ENCODE measurements at regions not wholly inside any gene's neighbourhood (a gene's known extent, or its start where the extent isn't known, plus 50 kb on each side); places are given as distances from the start of the nearest gene placed in this dataset.

GRCh38 chr13:62997696-62998095, 1582.0 kb upstream of the PCDH20 start:
- POLR2A ChIA-PET, result no interaction called here
- CTCF ChIA-PET, result no interaction called here

- POLR2A ChIA-PET, result no interaction called here
- CTCF ChIA-PET, result no interaction called here
Observed at GRCh38 chr13:62997038-62997599, 1581.5 kb upstream of the PCDH20 start.

- CTCF ChIA-PET, result no interaction called here
- POLR2A ChIA-PET, result no interaction called here
Observed at GRCh38 chr13:62973804-62974203, 1558.2 kb upstream of the PCDH20 start.

GRCh38 chr13:62964522-62964921, 1548.9 kb upstream of the PCDH20 start:
- ChIA-PET POLR2A (no interaction called here), CTCF (no interaction called here)

GRCh38 chr13:62960723-62961122, 1545.1 kb upstream of the PCDH20 start:
- ChIA-PET POLR2A (no interaction called here), CTCF (no interaction called here)

- ChIA-PET POLR2A (no interaction called here), CTCF (no interaction called here)
Observed at GRCh38 chr13:62933809-62934208, 1518.2 kb upstream of the PCDH20 start.

- CTCF ChIA-PET, result no interaction called here
- POLR2A ChIA-PET, result no interaction called here
Observed at GRCh38 chr13:62932256-62932883, 1516.7 kb upstream of the PCDH20 start.

GRCh38 chr13:62931853-62932252, 1516.2 kb upstream of the PCDH20 start:
- ChIA-PET CTCF (no interaction called here), POLR2A (no interaction called here)

GRCh38 chr13:62924395-62924794, 1508.7 kb upstream of the PCDH20 start:
- POLR2A ChIA-PET, result no interaction called here
- CTCF ChIA-PET, result no interaction called here

- POLR2A ChIA-PET, result no interaction called here
- CTCF ChIA-PET, result no interaction called here
Observed at GRCh38 chr13:62920159-62920558, 1504.5 kb upstream of the PCDH20 start.

GRCh38 chr13:62919491-62919890, 1503.8 kb upstream of the PCDH20 start:
- ChIA-PET POLR2A (no interaction called here), CTCF (no interaction called here)

GRCh38 chr13:62910541-62911060, 1495.0 kb upstream of the PCDH20 start:
- CTCF ChIA-PET, result interaction anchor here (0.7 kb wide), 1 partner anchor 77 kb away, joined by 3 read pairs; no protein-coding TSS in a partner anchor
- POLR2A ChIA-PET, result no interaction called here

- POLR2A ChIA-PET, result no interaction called here
- CTCF ChIA-PET, result no interaction called here
Observed at GRCh38 chr13:62908321-62908720, 1492.7 kb upstream of the PCDH20 start.

GRCh38 chr13:62906896-62907295, 1491.2 kb upstream of the PCDH20 start:
- ChIA-PET CTCF (no interaction called here), POLR2A (no interaction called here)

GRCh38 chr13:62906469-62906868, 1490.8 kb upstream of the PCDH20 start:
- CTCF ChIA-PET, result no interaction called here
- POLR2A ChIA-PET, result no interaction called here

- ChIA-PET POLR2A (no interaction called here), CTCF (no interaction called here)
Observed at GRCh38 chr13:62887046-62887445, 1471.4 kb upstream of the PCDH20 start.

GRCh38 chr13:62879071-62879470, 1463.4 kb upstream of the PCDH20 start:
- CTCF ChIA-PET, result no interaction called here
- POLR2A ChIA-PET, result no interaction called here

- POLR2A ChIA-PET, result no interaction called here
- CTCF ChIA-PET, result no interaction called here
Observed at GRCh38 chr13:62875118-62875640, 1459.5 kb upstream of the PCDH20 start.

- CTCF ChIA-PET, result no interaction called here
- POLR2A ChIA-PET, result no interaction called here
Observed at GRCh38 chr13:62850331-62850730, 1434.7 kb upstream of the PCDH20 start.

GRCh38 chr13:62847520-62847919, 1431.9 kb upstream of the PCDH20 start:
- CTCF ChIA-PET, result no interaction called here
- POLR2A ChIA-PET, result no interaction called here

- ChIA-PET POLR2A (no interaction called here), CTCF (no interaction called here)
Observed at GRCh38 chr13:62846302-62846701, 1430.7 kb upstream of the PCDH20 start.

GRCh38 chr13:62839338-62839737, 1423.7 kb upstream of the PCDH20 start:
- POLR2A ChIA-PET, result no interaction called here
- CTCF ChIA-PET, result no interaction called here

Data from activated CD8-positive, alpha-beta memory T cell treated with anti-CD3 and anti-CD28 coated beads for 36 hours (primary cell).